OCI-LY3 (cell line): ENCODE measurements at regions not wholly inside any gene's neighbourhood (a gene's known extent, or its start where the extent isn't known, plus 50 kb on each side); places are given as distances from the start of the nearest gene placed in this dataset.

ENCODE experiments used
- EZH2phosphoT487 ChIP-seq: fragments of 200-600 bp; shearing (Covaris generic); IDR thresholded peaks from 2 replicates; pipeline ENCODE4 v1.6.1; 2018; ENCODE audit warnings: antibody characterized with exemption, mixed run types, low read depth
- TF ChIP-seq, protein P1 (sequence below): fragments of 200-600, 300-600 bp; sonication (generic); IDR thresholded peaks from 2 replicates; pipeline ENCODE4 v1.5.1; 2014; ENCODE audit warnings: antibody characterized with exemption, low read length, low read depth

- TF ChIP-seq, protein P1, sequence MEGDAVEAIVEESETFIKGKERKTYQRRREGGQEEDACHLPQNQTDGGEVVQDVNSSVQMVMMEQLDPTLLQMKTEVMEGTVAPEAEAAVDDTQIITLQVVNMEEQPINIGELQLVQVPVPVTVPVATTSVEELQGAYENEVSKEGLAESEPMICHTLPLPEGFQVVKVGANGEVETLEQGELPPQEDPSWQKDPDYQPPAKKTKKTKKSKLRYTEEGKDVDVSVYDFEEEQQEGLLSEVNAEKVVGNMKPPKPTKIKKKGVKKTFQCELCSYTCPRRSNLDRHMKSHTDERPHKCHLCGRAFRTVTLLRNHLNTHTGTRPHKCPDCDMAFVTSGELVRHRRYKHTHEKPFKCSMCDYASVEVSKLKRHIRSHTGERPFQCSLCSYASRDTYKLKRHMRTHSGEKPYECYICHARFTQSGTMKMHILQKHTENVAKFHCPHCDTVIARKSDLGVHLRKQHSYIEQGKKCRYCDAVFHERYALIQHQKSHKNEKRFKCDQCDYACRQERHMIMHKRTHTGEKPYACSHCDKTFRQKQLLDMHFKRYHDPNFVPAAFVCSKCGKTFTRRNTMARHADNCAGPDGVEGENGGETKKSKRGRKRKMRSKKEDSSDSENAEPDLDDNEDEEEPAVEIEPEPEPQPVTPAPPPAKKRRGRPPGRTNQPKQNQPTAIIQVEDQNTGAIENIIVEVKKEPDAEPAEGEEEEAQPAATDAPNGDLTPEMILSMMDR: no peak
- no peak for TF ChIP-seq EZH2phosphoT487
Observed at GRCh38 chr13:86758116-86758515, 913.1 kb upstream of the SLITRK5 start.
